Ramos (cell line): ENCODE measurements at regions not wholly inside any gene's neighbourhood (a gene's known extent, or its start where the extent isn't known, plus 50 kb on each side); places are given as distances from the start of the nearest gene placed in this dataset.

Experiments
- in situ Hi-C: fragments of 300-500 bp; cut with MboI; formaldehyde crosslinking; loops from one replicate; pipeline ENCODE4 v1.14.3; 2022; ENCODE audit warnings: low sequenced_read_pairs; ENCODE audit not compliant: unreplicated experiment

GRCh38 chr1:185420588-185421081, 103.6 kb upstream of the IVNS1ABP start:
- in situ Hi-C loops, result no loop called here

GRCh38 chr1:185419718-185420117, 102.7 kb upstream of the IVNS1ABP start:
- in situ Hi-C loops, result no loop called here

GRCh38 chr1:185418472-185418871, 101.4 kb upstream of the IVNS1ABP start:
- in situ Hi-C loops, result no loop called here

- in situ Hi-C loops, result no loop called here
Measured at GRCh38 chr1:185412385-185413087, 95.5 kb upstream of the IVNS1ABP start.

- in situ Hi-C loops, result no loop called here
Measured at GRCh38 chr1:185409763-185410528, 92.9 kb upstream of the IVNS1ABP start.

- in situ Hi-C loops, result no loop called here
Measured at GRCh38 chr1:185409345-185409744, 92.3 kb upstream of the IVNS1ABP start.

- in situ Hi-C loops, result no loop called here
Measured at GRCh38 chr1:185408700-185409270, 91.7 kb upstream of the IVNS1ABP start.

- in situ Hi-C loops, result no loop called here
Measured at GRCh38 chr1:185406691-185407009, 89.6 kb upstream of the IVNS1ABP start.

- in situ Hi-C loops, result no loop called here
Measured at GRCh38 chr1:185406006-185406690, 89.1 kb upstream of the IVNS1ABP start.

- in situ Hi-C loops, result no loop called here
Measured at GRCh38 chr1:185404907-185405568, 88.0 kb upstream of the IVNS1ABP start.

- in situ Hi-C loops, result no loop called here
Measured at GRCh38 chr1:185404291-185404690, 87.2 kb upstream of the IVNS1ABP start.

GRCh38 chr1:185402930-185403329, 85.9 kb upstream of the IVNS1ABP start:
- in situ Hi-C loops, result no loop called here

- in situ Hi-C loops, result no loop called here
Measured at GRCh38 chr1:185401019-185401418, 84.0 kb upstream of the IVNS1ABP start.

GRCh38 chr1:185400052-185400451, 83.0 kb upstream of the IVNS1ABP start:
- in situ Hi-C loops, result no loop called here

- in situ Hi-C loops, result no loop called here
Measured at GRCh38 chr1:185398599-185398998, 81.6 kb upstream of the IVNS1ABP start.

- in situ Hi-C loops, result no loop called here
Measured at GRCh38 chr1:185398022-185398421, 81.0 kb upstream of the IVNS1ABP start.

GRCh38 chr1:185397183-185397582, 80.1 kb upstream of the IVNS1ABP start:
- in situ Hi-C loops, result no loop called here

GRCh38 chr1:185396126-185396525, 79.1 kb upstream of the IVNS1ABP start:
- in situ Hi-C loops, result no loop called here

GRCh38 chr1:185393815-185394214, 76.8 kb upstream of the IVNS1ABP start:
- in situ Hi-C loops, result no loop called here

GRCh38 chr1:185393205-185393604, 76.2 kb upstream of the IVNS1ABP start:
- in situ Hi-C loops, result no loop called here
